Left lung (tissue), 4 donors: ENCODE measurements at regions not wholly inside any gene's neighbourhood (a gene's known extent, or its start where the extent isn't known, plus 50 kb on each side); places are given as distances from the start of the nearest gene placed in this dataset.

ENCODE experiments used
- ATAC-seq: fragments of 200-7000 bp; cut with Tn5 transposase; one replicate; pipeline ENCODE4 v1.9.1; 2020; ENCODE audit warnings: moderate library complexity
- DNase-seq, 4 donors: peaks; one replicate each; pipeline ENCODE4 v3.0.0-alpha.2; 2013 to 2020
- H3K27ac ChIP-seq, 2 donors: fragments of 200-600 bp; sonication (generic) in 1 of 2; one replicate each; pipeline versions ENCODE4 v1.5.0 to v1.8.0; 2020 to 2021
- H3K27me3 ChIP-seq, 2 donors: fragments of 200-600 bp; sonication (generic) in 1 of 2; one replicate each; pipeline versions ENCODE4 v1.5.0 to v1.8.0; 2020 to 2021
- H3K36me3 ChIP-seq, 2 donors: fragments of 200-600 bp; sonication (generic) in 1 of 2; one replicate each; pipeline versions ENCODE4 v1.5.0 to v1.8.0; 2020 to 2021
- H3K4me1 ChIP-seq, 2 donors: fragments of 200-600 bp; one replicate each; pipeline ENCODE4 v1.8.0; 2021
- H3K4me3 ChIP-seq, 2 donors: fragments of 200-600 bp; sonication (generic) in 1 of 2; one replicate each; pipeline versions ENCODE4 v1.5.0 to v1.8.0; 2020 to 2021; ENCODE audit warnings: mild to moderate bottlenecking in 1 of 2
- H3K9me3 ChIP-seq, 2 donors: fragments of 200-600 bp; sonication (generic) in 1 of 2; one replicate each; pipeline versions ENCODE4 v1.5.0 to v1.8.0; 2020 to 2021
- intact Hi-C, 2 donors: fragments of 100-400 bp; cut with DNase I; formaldehyde crosslinking; loops; one replicate each; pipeline versions ENCODE4 v1.11.2 to v1.14.2; 2022
- TF ChIP-seq, protein P1 (sequence below), 2 donors: fragments of 200-600 bp; sonication (generic) in 1 of 2; IDR thresholded peaks; one replicate each; pipeline versions ENCODE4 v1.5.0 to v1.8.0; 2021; ENCODE audit warnings: antibody characterized with exemption in 2 of 2
- donor health status: DM: no; HTN: yes; CAD: no.
- donor health status: DM: no; HTN: no; CAD: no.

GRCh38 chr14:98022541-98023520, 1225.6 kb downstream of the VRK1 start:
- ATAC-seq (no peak), DNase-seq (no peak)
- TF ChIP-seq, protein P1, sequence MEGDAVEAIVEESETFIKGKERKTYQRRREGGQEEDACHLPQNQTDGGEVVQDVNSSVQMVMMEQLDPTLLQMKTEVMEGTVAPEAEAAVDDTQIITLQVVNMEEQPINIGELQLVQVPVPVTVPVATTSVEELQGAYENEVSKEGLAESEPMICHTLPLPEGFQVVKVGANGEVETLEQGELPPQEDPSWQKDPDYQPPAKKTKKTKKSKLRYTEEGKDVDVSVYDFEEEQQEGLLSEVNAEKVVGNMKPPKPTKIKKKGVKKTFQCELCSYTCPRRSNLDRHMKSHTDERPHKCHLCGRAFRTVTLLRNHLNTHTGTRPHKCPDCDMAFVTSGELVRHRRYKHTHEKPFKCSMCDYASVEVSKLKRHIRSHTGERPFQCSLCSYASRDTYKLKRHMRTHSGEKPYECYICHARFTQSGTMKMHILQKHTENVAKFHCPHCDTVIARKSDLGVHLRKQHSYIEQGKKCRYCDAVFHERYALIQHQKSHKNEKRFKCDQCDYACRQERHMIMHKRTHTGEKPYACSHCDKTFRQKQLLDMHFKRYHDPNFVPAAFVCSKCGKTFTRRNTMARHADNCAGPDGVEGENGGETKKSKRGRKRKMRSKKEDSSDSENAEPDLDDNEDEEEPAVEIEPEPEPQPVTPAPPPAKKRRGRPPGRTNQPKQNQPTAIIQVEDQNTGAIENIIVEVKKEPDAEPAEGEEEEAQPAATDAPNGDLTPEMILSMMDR (IDR thresholded peaks at IDR 0.05), result no peak
- H3K4me1 ChIP-seq, result no peaks in the 10 kb centered on the region
- H3K36me3 ChIP-seq, result no peaks in the 10 kb centered on the region
- no peaks in the 10 kb centered on the region for H3K9me3 ChIP-seq
- no peaks in the 10 kb centered on the region for H3K27me3 ChIP-seq
- H3K27ac ChIP-seq, result no peak overlapping the region
- no peak overlapping the region for H3K4me3 ChIP-seq
- intact Hi-C loops, result no loop called here

- H3K36me3 ChIP-seq, result no peaks in the 10 kb centered on the region
Observed at GRCh38 chr14:98028162-98028561, 1231.0 kb downstream of the VRK1 start.

DNA sequence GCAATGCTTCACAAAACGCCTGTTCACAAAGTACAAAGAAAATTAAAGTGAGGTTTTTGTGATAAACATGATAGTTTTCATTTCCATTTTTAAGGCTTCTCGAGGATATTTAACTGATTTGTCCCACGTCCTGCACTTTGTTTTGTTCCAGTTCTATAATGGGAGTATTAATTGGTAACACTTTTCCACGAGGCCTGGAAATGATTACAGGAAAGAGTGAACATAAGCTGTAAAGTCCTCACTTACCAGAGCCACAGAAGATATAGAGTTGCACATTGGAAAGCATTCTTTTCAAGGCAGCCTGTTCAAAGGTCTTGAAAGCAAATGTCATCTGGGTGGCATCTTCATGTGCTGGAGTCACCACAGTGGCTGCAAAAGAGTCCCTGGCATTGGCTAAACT, 1236.6 kb downstream of the BCL11B start:
- ATAC-seq (no peak), DNase-seq (no peak)
- no peaks in the 10 kb centered on the region for H3K4me1 ChIP-seq
- H3K27me3 ChIP-seq, result no peaks in the 10 kb centered on the region
- intact Hi-C loops, result no loop called here
- TF ChIP-seq, protein P1 (IDR thresholded peaks at IDR 0.05), result no peak
- peaks cover 0 to 16% of the 10 kb centered on the region in 2 donors for H3K9me3 ChIP-seq
- no peaks in the 10 kb centered on the region for H3K36me3 ChIP-seq
- H3K4me3 ChIP-seq, result no peak overlapping the region
- H3K27ac ChIP-seq, result no peak overlapping the region

More at GRCh38 chr14:98028162-98028561, 1231.0 kb downstream of the VRK1 start:
- Histone ChIP-seq H3K27me3 (no peaks in the 10 kb centered on the region), H3K4me3 (no peak overlapping the region), H3K4me1 (no peaks in the 10 kb centered on the region), H3K27ac (no peak overlapping the region), H3K9me3 (peaks cover 0 to 16% of the 10 kb centered on the region in 2 donors)
- intact Hi-C loops, result no loop called here
- DNase-seq, result no peak
- ATAC-seq, result no peak
- TF ChIP-seq, protein P1 (IDR thresholded peaks at IDR 0.05), result no peak

- ATAC-seq (no peak), DNase-seq (no peak)
- no peak overlapping the region for H3K27ac ChIP-seq
- H3K4me1 ChIP-seq, result no peaks in the 10 kb centered on the region
- H3K27me3 ChIP-seq, result no peaks in the 10 kb centered on the region
- TF ChIP-seq, protein P1 (IDR thresholded peaks at IDR 0.05), result no peak
- H3K9me3 ChIP-seq, result no peaks in the 10 kb centered on the region
- intact Hi-C loops, result no loop called here
- no peaks in the 10 kb centered on the region for H3K36me3 ChIP-seq
- H3K4me3 ChIP-seq, result no peak overlapping the region
Observed at GRCh38 chr14:98037831-98038230, 1234.2 kb downstream of the BCL11B start.

DNA sequence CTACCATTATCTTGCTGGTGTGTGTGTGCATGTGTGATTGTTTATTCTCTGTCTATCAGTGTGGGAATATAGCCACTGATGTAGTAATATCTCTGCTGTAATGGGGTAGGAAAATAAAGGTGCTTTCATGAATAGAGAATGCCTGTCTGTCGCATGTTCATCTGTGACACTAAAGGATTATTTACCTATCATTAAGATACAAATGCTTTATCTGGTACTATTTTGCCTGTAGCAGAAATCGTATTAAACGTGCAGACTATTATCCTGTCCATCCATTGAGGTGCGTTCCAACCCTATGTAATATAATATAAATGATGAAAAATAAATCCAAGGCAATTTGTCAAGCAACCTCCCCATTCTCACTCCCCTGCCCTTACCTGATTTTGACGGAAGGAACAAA, 1215.1 kb downstream of the BCL11B start:
- Histone ChIP-seq H3K27ac (no peak overlapping the region), H3K4me3 (no peak overlapping the region), H3K36me3 (no peaks in the 10 kb centered on the region), H3K4me1 (no peaks in the 10 kb centered on the region), H3K9me3 (no peaks in the 10 kb centered on the region), H3K27me3 (no peaks in the 10 kb centered on the region)
- no peak for ATAC-seq
- DNase-seq, result no peak
- TF ChIP-seq, protein P1 (IDR thresholded peaks at IDR 0.05), result no peak
- intact Hi-C loops, result no loop called here
